Upper lobe of left lung (tissue), 4 donors: ENCODE measurements at regions not wholly inside any gene's neighbourhood (a gene's known extent, or its start where the extent isn't known, plus 50 kb on each side); places are given as distances from the start of the nearest gene placed in this dataset.

ENCODE experiments used
- EP300 ChIP-seq, 4 donors: sonication (generic); formaldehyde crosslinking; IDR thresholded peaks; one replicate each; pipeline ENCODE4 v1.5.1; 2017; ENCODE audit warnings: antibody characterized with exemption in 4 of 4, control low read depth in 2 of 4
- TF ChIP-seq, protein P1 (sequence below), 6 experiments: fragments of 450-650 bp in 4 of 6; fragments of 200-600 bp in 2 of 6; sonication (generic) in 2 of 6; IDR thresholded peaks; one replicate each; pipeline ENCODE4 v1.5.1; 2016 to 2019; ENCODE audit warnings: antibody characterized with exemption in 6 of 6

- TF ChIP-seq, protein P1, sequence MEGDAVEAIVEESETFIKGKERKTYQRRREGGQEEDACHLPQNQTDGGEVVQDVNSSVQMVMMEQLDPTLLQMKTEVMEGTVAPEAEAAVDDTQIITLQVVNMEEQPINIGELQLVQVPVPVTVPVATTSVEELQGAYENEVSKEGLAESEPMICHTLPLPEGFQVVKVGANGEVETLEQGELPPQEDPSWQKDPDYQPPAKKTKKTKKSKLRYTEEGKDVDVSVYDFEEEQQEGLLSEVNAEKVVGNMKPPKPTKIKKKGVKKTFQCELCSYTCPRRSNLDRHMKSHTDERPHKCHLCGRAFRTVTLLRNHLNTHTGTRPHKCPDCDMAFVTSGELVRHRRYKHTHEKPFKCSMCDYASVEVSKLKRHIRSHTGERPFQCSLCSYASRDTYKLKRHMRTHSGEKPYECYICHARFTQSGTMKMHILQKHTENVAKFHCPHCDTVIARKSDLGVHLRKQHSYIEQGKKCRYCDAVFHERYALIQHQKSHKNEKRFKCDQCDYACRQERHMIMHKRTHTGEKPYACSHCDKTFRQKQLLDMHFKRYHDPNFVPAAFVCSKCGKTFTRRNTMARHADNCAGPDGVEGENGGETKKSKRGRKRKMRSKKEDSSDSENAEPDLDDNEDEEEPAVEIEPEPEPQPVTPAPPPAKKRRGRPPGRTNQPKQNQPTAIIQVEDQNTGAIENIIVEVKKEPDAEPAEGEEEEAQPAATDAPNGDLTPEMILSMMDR (IDR thresholded peaks at IDR 0.05): no peak
- TF ChIP-seq EP300 (IDR thresholded peaks at IDR 0.05): no peak
Measured at GRCh38 chr11:45494738-45495137, 170.7 kb downstream of the CHST1 start.
